GM19035 (cell line): ENCODE measurements at regions not wholly inside any gene's neighbourhood (a gene's known extent, or its start where the extent isn't known, plus 50 kb on each side); places are given as distances from the start of the nearest gene placed in this dataset.

Source experiments
- ATAC-seq: cut with Tn5 transposase; IDR thresholded peaks from one replicate; pipeline ENCODE4 v1.9.1; 2021; ENCODE audit not compliant: unreplicated experiment

- ATAC-seq: no peak
Observed at GRCh38 chr11:110890995-110891394, 178.8 kb upstream of the ARHGAP20 start.

- no peak for ATAC-seq
Observed at GRCh38 chr11:110886288-110886970, 174.2 kb upstream of the ARHGAP20 start.

GRCh38 chr11:110883256-110883655, 171.0 kb upstream of the ARHGAP20 start:
- ATAC-seq: no peak

- no peak for ATAC-seq
Observed at GRCh38 chr11:110878513-110878912, 166.3 kb upstream of the ARHGAP20 start.

- no peak for ATAC-seq
Observed at GRCh38 chr11:110874437-110875030, 162.3 kb upstream of the ARHGAP20 start.

GRCh38 chr11:110873975-110874374, 161.7 kb upstream of the ARHGAP20 start:
- no peak for ATAC-seq

- ATAC-seq: no peak
Observed at GRCh38 chr11:110870816-110871522, 158.7 kb upstream of the ARHGAP20 start.

GRCh38 chr11:110867951-110868350, 155.7 kb upstream of the ARHGAP20 start:
- no peak for ATAC-seq

- ATAC-seq: no peak
Observed at GRCh38 chr11:110866081-110866480, 153.8 kb upstream of the ARHGAP20 start.

GRCh38 chr11:110862407-110862806, 150.2 kb upstream of the ARHGAP20 start:
- no peak for ATAC-seq

- ATAC-seq: no peak
Observed at GRCh38 chr11:110860461-110860860, 148.2 kb upstream of the ARHGAP20 start.

- ATAC-seq: no peak
Observed at GRCh38 chr11:110859998-110860397, 147.8 kb upstream of the ARHGAP20 start.

GRCh38 chr11:110859240-110859840, 147.1 kb upstream of the ARHGAP20 start:
- ATAC-seq: no peak

- no peak for ATAC-seq
Observed at GRCh38 chr11:110858547-110858921, 146.3 kb upstream of the ARHGAP20 start.

GRCh38 chr11:110857892-110858546, 145.8 kb upstream of the ARHGAP20 start:
- ATAC-seq: no peak

GRCh38 chr11:110856996-110857812, 145.0 kb upstream of the ARHGAP20 start:
- no peak for ATAC-seq

GRCh38 chr11:110856340-110856739, 144.1 kb upstream of the ARHGAP20 start:
- ATAC-seq: no peak

- no peak for ATAC-seq
Observed at GRCh38 chr11:110855191-110855590, 143.0 kb upstream of the ARHGAP20 start.

GRCh38 chr11:110852921-110853490, 140.8 kb upstream of the ARHGAP20 start:
- no peak for ATAC-seq

- ATAC-seq: no peak
Observed at GRCh38 chr11:110850846-110851245, 138.6 kb upstream of the ARHGAP20 start.
